Epithelial cell of prostate (primary cell): ENCODE measurements at regions not wholly inside any gene's neighbourhood (a gene's known extent, or its start where the extent isn't known, plus 50 kb on each side); places are given as distances from the start of the nearest gene placed in this dataset.

ENCODE experiments used
- DNase-seq: peaks from one replicate; pipeline ENCODE4 v3.0.0-alpha.2; 2011; ENCODE audit warnings: low read depth, low spot score
- H3K27ac ChIP-seq: fragments of 450-650 bp; 2 replicates; pipeline ENCODE4 v1.5.1; 2017; ENCODE audit warnings: mild to moderate bottlenecking

DNA sequence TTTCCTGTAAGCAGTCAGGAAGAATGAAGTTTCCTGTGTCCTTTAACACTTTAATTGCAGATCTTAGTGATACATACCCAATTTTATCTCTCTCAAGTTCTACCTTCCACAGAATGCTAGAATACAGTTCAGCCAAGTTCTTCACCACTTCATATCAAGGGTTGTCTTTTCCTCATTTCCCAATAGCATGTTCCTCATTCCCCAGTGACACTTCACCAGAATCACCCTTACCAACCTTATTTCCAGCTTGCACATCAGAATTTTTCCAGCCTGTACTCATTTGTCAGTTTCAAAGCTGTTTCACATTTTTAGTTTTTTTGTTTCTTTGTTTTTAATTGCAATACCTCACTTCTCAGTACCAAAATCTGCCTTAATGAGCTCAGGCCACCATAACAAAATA is 126.1 kb downstream of the ESM1 start:
- DNase-seq = no peak
- H3K27ac ChIP-seq = peak overlapping the region; percentile 14

DNA sequence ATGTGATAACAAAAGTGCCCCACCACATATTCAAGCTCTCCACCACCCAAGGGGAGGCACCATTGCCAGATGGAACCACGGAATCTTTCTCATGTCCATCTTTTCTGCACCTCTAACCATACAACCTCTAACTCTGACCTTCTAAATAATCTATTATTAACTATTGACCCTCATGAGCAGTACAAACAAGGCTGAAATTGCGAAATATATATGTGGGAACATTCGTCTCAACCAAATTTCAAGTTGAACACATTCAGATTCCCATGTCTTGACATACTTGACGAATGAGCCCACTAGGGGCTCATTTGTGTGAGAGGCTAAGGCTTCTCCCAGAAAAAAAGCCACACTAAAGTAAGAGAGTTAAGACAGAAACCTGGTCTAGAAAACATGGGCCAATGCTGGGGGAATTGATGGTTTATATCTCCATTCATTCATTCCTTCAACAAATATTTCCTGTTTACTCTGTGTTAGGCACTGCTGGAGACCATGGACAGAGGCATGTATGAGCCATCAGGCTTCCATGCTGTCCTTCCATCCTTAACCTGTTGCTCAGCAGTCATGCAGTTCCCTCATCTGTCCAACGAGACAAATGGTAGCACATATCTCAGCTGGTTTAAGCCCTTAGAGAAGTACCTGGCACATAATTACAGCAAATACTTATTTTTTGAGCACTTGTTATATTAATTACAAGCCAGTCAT is 130.4 kb downstream of the ESM1 start:
- no peak for DNase-seq
- no peak overlapping the region for H3K27ac ChIP-seq

DNA sequence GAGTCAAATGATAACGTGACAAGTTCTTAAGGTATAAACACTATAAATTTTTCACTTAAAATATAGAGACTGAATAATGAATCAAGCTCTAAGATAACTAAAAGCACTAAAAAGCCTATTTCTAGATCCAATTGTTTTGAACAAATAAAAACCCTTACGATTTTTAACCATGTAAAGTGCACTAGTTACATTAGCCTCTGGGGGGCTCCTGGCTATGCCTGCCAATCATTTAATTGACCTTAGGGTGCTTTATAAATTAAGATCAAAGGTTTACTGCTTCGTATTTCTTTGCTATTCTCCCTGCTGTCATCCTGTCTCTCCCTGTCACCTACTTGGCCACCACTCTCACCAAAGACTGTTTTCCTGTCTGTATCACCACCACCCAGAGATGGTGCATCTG is 133.4 kb downstream of the ESM1 start:
- DNase-seq = no peak
- H3K27ac ChIP-seq = no peak overlapping the region

- H3K27ac ChIP-seq = no peak overlapping the region
- DNase-seq = peak; percentile 29
These were observed 133.9 kb downstream of the ESM1 start for GRCh38 chr5:54851449-54851848.

DNA sequence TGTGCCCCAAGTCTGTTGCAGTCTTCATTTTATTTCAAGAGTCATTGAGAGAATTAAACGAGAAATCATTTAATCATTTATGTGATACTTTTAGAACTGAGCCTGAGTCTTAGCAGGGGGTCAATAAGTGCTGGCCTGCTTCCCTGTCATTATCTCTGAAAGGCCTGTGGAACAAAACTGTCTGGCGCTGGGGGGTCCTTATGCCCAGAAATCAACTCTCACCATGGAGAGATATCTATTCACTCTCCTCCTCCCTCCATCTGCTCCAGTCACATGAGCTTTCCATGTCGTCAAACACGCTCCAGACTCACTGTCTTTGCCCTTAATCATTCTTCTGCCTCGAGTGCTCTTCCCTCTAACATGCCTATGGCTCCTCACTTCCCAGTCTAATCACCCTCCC is 136.8 kb downstream of the ESM1 start:
- no peak for DNase-seq
- no peak overlapping the region for H3K27ac ChIP-seq

DNA sequence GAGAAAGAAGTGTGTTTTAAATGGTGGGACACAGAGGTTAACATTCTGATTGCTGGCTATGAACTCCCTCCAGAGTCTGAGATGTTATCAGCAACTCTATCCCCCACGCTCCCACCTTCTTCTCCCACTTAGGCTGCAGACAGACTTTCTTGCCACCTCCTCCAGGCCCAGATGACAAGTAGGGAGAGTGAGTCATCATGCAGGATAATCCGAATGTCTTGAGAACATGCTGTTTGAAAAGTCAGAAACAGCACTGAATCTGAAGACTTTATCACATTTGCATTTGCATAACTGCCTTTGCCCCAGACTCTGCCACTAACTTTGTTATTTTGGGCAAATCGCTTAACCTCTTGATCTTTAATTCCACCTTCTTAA is 139.8 kb downstream of the ESM1 start:
- no peak for DNase-seq
- no peak overlapping the region for H3K27ac ChIP-seq

GRCh38 chr5:54844905-54845566 is 140.4 kb downstream of the ESM1 start:
- no peak overlapping the region for H3K27ac ChIP-seq
- no peak for DNase-seq

DNA sequence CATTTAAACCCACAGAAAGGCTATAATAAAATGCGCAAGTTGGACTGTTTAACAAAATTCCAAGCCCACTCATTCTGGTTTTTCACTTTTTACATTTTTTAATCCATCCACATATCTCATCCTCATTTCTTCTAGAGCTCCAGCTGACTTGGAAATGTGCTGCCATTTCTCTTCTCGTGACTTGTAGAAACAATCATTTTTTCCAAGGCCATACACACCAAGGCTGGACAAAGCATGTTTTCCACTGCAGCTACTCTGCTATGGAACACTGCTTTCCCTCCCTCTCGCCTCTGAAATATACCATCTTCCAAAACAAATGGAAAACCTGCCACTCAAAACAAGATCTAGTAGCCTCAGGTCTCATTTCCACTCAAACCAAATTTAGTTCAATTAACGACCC is 141.1 kb downstream of the ESM1 start:
- no peak overlapping the region for H3K27ac ChIP-seq
- DNase-seq = no peak

- no peak overlapping the region for H3K27ac ChIP-seq
- DNase-seq = no peak
These were observed 143.9 kb downstream of the ESM1 start for GRCh38 chr5:54841481-54841880.

DNA sequence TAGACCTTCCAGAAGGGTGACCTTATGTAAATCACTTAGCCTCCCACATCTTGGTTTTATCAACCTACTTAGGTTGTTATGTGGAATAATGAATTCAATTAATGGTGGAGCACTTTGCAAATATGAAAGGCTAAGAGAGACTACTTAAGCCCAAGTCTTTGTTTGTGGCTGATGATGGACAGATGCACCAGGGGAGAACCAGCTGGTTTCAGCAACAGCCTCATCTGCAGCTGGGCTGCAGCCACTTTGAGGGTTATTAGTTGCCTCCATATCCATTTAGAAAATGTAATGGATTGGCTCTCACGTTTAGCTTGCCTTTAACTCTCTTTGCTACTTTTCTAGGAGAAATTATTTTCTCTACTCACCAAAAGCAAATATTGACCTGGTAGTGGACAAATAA is 146.6 kb downstream of the ESM1 start:
- no peak for DNase-seq
- no peak overlapping the region for H3K27ac ChIP-seq

DNA sequence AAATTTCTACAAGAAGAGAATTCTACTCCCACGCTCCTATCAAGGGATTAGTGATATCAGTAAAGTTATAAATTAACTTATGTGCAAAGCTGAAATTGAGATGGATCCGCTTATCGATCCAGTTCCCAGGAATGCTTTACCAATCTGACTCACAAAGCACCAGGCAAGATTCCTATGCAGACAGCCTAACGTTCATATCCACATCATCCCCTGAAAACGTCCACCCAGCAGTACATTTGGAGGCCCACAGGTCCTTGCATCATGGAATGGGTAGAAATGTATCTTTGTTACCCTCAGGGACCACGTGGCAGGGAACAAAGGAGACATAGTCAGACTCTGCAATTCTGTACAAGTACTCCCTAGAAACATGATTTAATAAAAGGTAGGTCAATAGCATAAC is 147.4 kb downstream of the ESM1 start:
- DNase-seq = no peak
- no peak overlapping the region for H3K27ac ChIP-seq

DNA sequence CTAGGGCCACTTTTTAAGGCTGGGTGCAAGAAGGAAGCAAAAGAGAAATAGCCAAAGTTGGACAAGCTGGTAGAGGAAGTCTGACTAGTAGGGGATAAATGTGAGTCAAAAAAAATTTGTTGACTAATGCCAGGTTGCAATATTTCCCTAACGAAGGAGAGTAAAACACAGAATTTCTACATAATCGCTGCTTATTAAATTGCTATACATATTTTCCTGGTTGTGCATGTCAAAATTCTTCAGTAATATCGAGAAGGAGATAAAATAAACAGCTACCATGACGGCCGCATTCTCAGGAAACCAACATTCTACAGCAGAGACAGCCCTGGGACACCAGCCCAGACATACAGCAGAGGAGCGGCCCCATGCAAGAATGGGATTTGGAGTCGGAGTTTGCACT is 148.3 kb downstream of the ESM1 start:
- DNase-seq = no peak
- no peak overlapping the region for H3K27ac ChIP-seq

- no peak overlapping the region for H3K27ac ChIP-seq
- DNase-seq = no peak
These were observed 149.7 kb downstream of the ESM1 start for GRCh38 chr5:54835647-54836046.

DNA sequence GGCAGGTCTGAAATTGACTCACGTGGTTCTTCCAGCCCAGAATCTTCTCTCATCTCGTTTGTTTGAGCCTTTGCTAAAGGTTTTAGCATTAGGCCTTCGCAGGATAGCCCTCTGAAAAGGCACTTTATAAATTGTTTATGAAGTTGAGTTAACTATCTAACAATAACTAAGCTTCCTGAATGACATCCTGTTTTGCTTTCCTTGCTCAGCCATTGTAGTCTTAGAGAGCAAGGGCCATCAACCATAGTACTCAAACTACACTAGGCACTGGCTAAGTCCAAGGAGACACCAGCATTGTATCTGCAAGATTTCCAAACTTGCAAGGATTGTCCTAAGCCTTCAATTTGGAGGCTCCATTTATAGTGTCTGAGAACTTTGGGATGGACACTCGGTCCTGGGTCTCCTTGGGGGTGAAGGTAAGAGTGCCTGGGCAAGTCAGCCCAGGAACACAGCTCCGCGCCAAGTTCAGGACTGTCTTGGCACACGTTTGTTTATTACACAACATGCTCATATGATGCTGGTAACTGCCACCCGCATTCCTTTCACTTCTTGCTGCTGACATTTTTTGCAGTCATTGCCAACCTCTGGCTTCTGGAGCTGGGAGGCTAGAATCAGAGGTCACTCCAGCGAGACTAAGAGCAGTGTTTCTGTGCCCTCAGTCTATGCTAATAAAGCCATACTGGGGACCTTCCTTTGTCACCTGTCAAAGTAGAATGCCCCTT is 151.1 kb downstream of the ESM1 start:
- no peak overlapping the region for H3K27ac ChIP-seq

DNA sequence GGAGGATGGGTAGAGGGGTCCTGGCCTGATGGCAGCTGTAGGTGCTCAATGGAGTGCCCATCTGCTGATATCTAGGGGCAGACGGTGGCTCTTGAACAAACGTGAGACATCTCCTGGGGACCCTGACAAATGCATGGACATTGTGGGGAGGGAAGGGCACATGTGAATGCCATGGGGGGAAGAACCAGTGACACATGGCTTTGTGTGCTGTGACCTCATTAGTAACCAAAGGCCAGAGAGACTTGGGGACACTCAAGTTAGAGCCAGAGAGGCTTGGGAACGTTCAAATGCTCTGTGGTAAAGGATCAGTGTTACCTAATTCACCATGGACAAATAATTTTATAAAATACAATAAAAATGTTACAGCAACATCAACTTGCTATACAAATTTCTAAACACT is 151.8 kb downstream of the ESM1 start:
- DNase-seq = no peak

More for the DNA sequence above, 151.1 kb downstream of the ESM1 start:
- DNase-seq = no peak

DNA sequence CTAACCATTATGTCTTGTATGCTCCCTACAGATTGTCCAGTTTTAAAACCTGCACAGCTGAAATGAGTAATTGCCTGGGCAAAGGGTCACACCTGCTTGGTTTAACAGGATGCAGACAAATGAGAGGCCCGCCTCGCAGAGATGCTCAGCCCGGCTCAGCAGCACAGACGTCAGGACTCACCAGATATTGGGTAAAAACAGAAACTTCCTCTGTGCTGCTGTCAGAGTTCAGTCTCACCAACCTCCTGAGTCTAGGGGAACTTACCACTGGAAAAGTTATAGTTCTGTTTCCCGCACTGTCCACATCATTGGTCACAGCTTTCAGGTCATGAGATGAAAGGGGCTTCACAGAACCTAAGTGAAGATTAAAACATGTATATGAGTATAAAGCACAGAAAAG is 152.5 kb downstream of the ESM1 start:
- H3K27ac ChIP-seq = no peak overlapping the region
- no peak for DNase-seq

More for the DNA sequence above, 151.8 kb downstream of the ESM1 start:
- H3K27ac ChIP-seq = no peak overlapping the region

- DNase-seq = no peak
- H3K27ac ChIP-seq = no peak overlapping the region
These were observed 153.3 kb downstream of the ESM1 start for GRCh38 chr5:54832045-54832444.

DNA sequence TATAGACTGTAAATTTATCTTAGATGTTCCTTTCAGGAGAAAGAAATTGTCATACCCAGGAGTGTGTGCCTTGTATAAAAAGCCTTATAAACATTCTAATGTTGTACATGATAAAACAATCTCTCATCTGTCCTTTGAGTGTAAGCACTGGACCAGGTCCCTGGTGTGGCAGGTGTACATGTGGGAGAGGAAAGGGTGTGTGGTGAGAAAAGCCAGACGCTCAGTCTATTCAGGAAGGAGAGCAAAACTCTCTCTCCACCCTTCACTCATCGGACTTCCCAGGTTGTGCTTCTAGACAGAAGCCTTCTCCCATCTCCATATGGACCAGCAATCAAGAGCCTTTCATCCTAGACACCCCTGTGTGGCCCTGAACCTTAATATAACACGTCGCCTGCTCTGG is 154.2 kb downstream of the ESM1 start:
- no peak for DNase-seq
- no peak overlapping the region for H3K27ac ChIP-seq

- no peak overlapping the region for H3K27ac ChIP-seq
- no peak for DNase-seq
These were observed 155.5 kb downstream of the ESM1 start for GRCh38 chr5:54829676-54830535.

DNA sequence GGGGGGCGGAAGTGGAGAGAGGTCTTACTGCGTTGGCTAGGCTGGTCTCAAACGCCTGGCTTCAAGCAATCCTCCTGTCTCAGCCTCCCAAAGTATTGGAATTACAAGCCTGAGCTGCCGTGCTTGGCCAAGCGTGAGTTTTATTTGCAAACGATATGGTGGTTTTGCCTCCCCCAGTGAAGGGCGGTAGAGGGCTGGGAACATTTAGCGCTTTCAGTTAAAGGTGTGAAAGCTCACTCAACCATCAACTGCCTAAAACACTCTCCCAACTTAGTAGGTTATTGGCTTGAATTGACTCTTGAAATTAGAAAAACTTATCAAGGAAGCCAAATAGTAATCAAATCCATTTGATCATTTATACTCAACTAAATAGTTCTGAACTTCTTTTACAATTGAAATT is 156.3 kb downstream of the ESM1 start:
- H3K27ac ChIP-seq = no peak overlapping the region
- no peak for DNase-seq

GRCh38 chr5:54828151-54828550 is 157.2 kb downstream of the ESM1 start:
- DNase-seq = no peak

More at GRCh38 chr5:54828151-54828550, 157.2 kb downstream of the ESM1 start:
- H3K27ac ChIP-seq = no peak overlapping the region
